Cardiac muscle cell (in vitro differentiated cells and primary cell): ENCODE measurements at regions not wholly inside any gene's neighbourhood (a gene's known extent, or its start where the extent isn't known, plus 50 kb on each side); places are given as distances from the start of the nearest gene placed in this dataset.
"Not testable (repeated sequence)": the region's sequence is repeated elsewhere in the genome, so short reads cannot be mapped to it uniquely, and the experiment has no call there.

ENCODE experiments used
- DNase-seq, 2 donors: peaks; one replicate each; pipeline versions ENCODE4 v3.0.0 to v3.0.0-alpha.2; 2010 to 2017; ENCODE audit warnings: low read depth in 1 of 2, low spot score in 1 of 2
- H3K27ac ChIP-seq: fragments of 200-600 bp; sonication (generic); 2 replicates; pipeline ENCODE4 v1.5.1; 2016
- H3K27me3 ChIP-seq: fragments of 200-600 bp; sonication (generic); 2 replicates; pipeline ENCODE4 v1.6.0; 2016; ENCODE audit warnings: control low read depth
- H3K36me3 ChIP-seq: fragments of 200-600 bp; sonication (generic); 2 replicates; pipeline ENCODE4 v1.5.1; 2016; ENCODE audit warnings: control low read depth
- H3K4me1 ChIP-seq: fragments of 200-600 bp; sonication (generic); 2 replicates; pipeline ENCODE4 v1.8.1; 2017; ENCODE audit warnings: low read depth, mild to moderate bottlenecking, mixed run types
- H3K4me3 ChIP-seq: fragments of 200-600 bp; sonication (generic); 2 replicates; pipeline ENCODE4 v1.5.1; 2016; ENCODE audit warnings: mild to moderate bottlenecking
- H3K9me3 ChIP-seq: fragments of 200-600 bp; sonication (generic); 2 replicates; pipeline ENCODE4 v1.5.1; 2017; ENCODE audit warnings: low read depth, mild to moderate bottlenecking, control low read depth
- CTCF ChIP-seq: IDR thresholded peaks from 2 replicates; pipeline ENCODE4 v1.5.1; 2012; ENCODE audit warnings: low read depth, mild to moderate bottlenecking, low read length

- DNase-seq: peak; percentile 46
- Histone ChIP-seq H3K4me3 (no peak overlapping the region), H3K9me3 (no peaks in the 10 kb centered on the region), H3K27ac (no peak overlapping the region), H3K27me3 (no peaks in the 10 kb centered on the region), H3K36me3 (no peaks in the 10 kb centered on the region), H3K4me1 (peaks cover 16% of the 10 kb centered on the region)
- TF ChIP-seq CTCF: no peak
Observed at GRCh38 chr14:37819155-37820015, 224.0 kb downstream of the TTC6 start.

DNA sequence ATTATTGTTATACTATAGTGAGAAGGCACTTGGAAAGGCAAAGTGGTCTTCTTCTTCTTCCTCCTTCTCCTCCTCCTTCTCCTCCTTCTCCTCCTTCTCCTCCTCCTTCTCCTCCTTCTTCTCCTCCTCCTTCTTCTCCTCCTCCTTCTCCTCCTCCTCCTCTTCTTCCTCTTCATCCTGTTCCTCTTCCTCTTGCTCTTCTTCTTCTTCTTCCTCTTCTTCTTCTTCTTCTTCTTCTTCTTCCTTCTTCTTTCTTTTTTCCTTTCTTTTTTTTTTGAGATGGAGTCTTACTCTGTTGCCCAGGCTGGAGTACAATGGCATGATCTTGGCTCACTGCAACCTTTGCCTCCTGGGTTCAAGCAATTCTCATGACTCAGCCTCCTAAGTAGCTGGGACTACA, 225.4 kb downstream of the TTC6 start:
- H3K36me3 ChIP-seq, DNase-seq, H3K27ac ChIP-seq, H3K9me3 ChIP-seq, H3K27me3 ChIP-seq, H3K4me3 ChIP-seq: not testable (repeated sequence)
- peaks cover 16% of the 10 kb centered on the region for H3K4me1 ChIP-seq

DNA sequence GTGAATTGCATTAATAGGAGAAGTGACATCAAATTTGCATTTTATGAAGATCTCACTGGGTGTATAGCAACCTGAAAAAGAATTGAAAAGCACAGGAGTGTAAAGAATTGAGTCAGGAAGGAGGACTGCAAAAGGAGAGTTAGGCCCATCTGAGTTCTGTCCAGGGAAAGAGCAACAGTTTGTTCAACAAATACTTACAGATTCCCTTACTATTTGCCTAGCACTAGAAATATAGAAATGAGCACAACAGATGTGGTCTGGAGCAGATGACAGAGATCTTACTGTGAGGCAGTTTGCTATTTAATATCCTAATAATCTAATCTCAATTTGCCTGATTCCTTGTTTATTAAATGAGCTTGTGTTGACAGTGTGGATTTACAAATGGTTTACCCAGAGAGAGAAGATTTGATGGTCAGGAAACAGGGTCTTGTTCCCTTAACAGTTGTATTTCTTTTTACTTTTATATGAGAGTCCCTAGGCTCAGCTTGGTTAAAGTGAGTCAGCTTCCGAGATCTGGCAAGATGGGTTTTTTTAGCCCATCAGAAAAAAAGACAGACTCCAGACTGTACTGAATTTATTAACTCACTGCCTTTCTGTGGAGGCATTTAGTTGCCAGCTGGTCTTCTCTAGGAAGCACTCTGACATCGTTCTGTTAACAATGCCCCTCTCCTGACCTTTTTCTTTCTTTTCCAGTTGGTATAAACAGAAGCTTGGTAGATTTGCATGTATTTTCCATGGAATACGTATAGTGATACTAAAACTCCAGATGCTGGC, 229.7 kb downstream of the TTC6 start:
- Histone ChIP-seq H3K36me3 (no peaks in the 10 kb centered on the region), H3K27ac (no peak overlapping the region), H3K9me3 (no peaks in the 10 kb centered on the region), H3K4me3 (no peak overlapping the region), H3K27me3 (no peaks in the 10 kb centered on the region), H3K4me1 (no peaks in the 10 kb centered on the region)
- no peak for TF ChIP-seq CTCF
- DNase-seq: peak in 1 of 2 donors; percentile 2

GRCh38 chr14:37826869-37827268, 231.4 kb downstream of the TTC6 start:
- H3K27me3 ChIP-seq: no peaks in the 10 kb centered on the region
- no peaks in the 10 kb centered on the region for H3K36me3 ChIP-seq
- TF ChIP-seq CTCF: no peak
- DNase-seq: no peak
- no peaks in the 10 kb centered on the region for H3K9me3 ChIP-seq
- no peak overlapping the region for H3K4me3 ChIP-seq
- H3K27ac ChIP-seq: no peak overlapping the region
- no peaks in the 10 kb centered on the region for H3K4me1 ChIP-seq

DNA sequence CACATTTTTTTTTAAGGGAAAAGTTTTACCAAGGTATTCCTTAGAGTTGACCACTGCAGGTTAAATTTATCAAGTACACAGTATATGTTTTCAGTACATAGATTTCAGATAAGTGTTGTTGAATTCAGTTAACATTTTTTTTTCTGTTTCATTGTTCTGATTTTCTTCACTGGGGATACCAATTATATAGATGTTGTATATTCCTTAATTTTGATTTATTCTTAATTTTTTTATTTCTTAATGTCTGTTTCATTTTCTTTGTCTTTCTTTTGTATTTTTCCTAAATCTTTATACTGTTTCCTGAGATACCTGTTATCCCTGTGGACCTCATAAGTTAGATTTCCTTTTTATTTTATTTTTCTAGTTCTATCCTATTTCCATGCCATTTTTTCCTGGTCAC, 234.8 kb downstream of the TTC6 start:
- Histone ChIP-seq H3K4me1 (no peaks in the 10 kb centered on the region), H3K27ac (no peak overlapping the region), H3K36me3 (no peaks in the 10 kb centered on the region), H3K9me3 (no peaks in the 10 kb centered on the region), H3K27me3 (no peaks in the 10 kb centered on the region), H3K4me3 (no peak overlapping the region)
- TF ChIP-seq CTCF: no peak
- no peak for DNase-seq

- no peaks in the 10 kb centered on the region for H3K9me3 ChIP-seq
- no peak for TF ChIP-seq CTCF
- H3K27me3 ChIP-seq: no peaks in the 10 kb centered on the region
- H3K4me1 ChIP-seq: no peaks in the 10 kb centered on the region
- no peak for DNase-seq
- no peak overlapping the region for H3K4me3 ChIP-seq
- no peak overlapping the region for H3K27ac ChIP-seq
- H3K36me3 ChIP-seq: no peaks in the 10 kb centered on the region
Observed at GRCh38 chr14:37834275-37834674, 238.8 kb downstream of the TTC6 start.

- DNase-seq, H3K9me3 ChIP-seq, H3K4me3 ChIP-seq, H3K36me3 ChIP-seq, H3K4me1 ChIP-seq, H3K27me3 ChIP-seq, H3K27ac ChIP-seq: not testable (repeated sequence)
Observed at GRCh38 chr14:37838778-37839177, 243.3 kb downstream of the TTC6 start.

DNA sequence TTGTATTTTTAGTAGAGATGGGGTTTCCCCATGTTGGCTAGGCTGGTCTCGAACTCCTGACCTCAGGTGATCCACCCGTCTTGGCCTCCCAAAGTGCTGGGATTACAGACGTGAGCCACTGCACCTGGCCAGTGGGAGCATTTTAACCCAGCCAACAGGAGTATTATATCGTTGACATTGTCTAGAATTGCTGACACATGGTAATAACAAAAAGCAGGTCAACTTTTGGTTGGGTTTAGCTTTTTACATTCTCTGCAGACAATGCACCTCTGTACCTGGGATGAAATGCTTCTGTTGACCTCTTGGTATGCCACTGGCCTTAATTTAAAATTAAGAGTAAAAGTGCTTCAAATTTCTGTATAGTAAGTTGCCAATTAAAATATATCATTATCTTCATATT, 245.6 kb downstream of the TTC6 start:
- not testable (repeated sequence) for H3K9me3 ChIP-seq, H3K4me1 ChIP-seq, DNase-seq, H3K4me3 ChIP-seq, H3K36me3 ChIP-seq, H3K27me3 ChIP-seq, H3K27ac ChIP-seq
